ENCODE measurements at regions not wholly inside any gene's neighbourhood (a gene's known extent, or its start where the extent isn't known, plus 50 kb on each side); places are given as distances from the start of the nearest gene placed in this dataset.

GRCh38 chr2:184162426-184162825 is 435.9 kb upstream of the ZNF804A start:
- TF ChIP-seq POLR2A (IDR thresholded peaks at IDR 0.05; ENCODE audit: low read depth) = no peak
- TF ChIP-seq, protein P1, sequence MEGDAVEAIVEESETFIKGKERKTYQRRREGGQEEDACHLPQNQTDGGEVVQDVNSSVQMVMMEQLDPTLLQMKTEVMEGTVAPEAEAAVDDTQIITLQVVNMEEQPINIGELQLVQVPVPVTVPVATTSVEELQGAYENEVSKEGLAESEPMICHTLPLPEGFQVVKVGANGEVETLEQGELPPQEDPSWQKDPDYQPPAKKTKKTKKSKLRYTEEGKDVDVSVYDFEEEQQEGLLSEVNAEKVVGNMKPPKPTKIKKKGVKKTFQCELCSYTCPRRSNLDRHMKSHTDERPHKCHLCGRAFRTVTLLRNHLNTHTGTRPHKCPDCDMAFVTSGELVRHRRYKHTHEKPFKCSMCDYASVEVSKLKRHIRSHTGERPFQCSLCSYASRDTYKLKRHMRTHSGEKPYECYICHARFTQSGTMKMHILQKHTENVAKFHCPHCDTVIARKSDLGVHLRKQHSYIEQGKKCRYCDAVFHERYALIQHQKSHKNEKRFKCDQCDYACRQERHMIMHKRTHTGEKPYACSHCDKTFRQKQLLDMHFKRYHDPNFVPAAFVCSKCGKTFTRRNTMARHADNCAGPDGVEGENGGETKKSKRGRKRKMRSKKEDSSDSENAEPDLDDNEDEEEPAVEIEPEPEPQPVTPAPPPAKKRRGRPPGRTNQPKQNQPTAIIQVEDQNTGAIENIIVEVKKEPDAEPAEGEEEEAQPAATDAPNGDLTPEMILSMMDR (IDR thresholded peaks at IDR 0.05) = no peak

Measured in esophagus muscularis mucosa (tissue), 3 donors.